Activated T-helper 1 cell treated with Interleukin-2 at 50 U/mL for 16 hours (primary cell): ENCODE measurements at regions not wholly inside any gene's neighbourhood (a gene's known extent, or its start where the extent isn't known, plus 50 kb on each side); places are given as distances from the start of the nearest gene placed in this dataset.

Source experiments
- DNase-seq: peaks from one replicate; pipeline ENCODE4 v3.0.0-alpha.2; 2020; ENCODE audit warnings: low read depth

DNA sequence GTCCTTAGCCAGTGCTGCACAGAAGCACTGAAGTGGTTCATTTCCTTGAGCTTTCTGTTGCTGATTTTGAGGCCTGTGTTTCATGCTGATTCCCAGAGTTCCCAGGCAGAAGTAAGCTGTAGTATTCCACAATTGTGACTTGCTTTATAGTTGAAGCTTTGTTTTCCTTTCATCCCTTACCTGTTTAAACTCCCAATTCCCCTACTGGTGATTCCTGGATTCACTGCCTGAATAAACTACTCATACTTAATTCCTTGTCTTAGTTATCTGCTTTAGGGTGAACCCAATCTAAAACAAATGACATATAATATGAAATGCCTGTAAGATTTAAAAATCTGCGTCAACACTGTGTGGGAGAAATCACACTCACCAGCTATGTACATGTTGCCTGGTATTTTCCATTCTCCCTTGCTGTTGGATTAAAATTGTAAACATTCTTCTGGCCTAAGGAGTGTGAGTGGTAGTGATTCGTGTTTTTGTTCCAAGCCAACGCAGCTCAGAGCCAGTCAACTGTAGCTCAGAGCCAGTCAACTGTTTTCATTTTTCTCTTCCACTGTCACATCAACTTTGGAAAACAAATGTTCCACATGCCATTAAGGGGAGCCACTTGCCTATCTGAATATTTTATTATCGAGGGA, 879.4 kb downstream of the MRPL39 start:
- no peak for DNase-seq

DNA sequence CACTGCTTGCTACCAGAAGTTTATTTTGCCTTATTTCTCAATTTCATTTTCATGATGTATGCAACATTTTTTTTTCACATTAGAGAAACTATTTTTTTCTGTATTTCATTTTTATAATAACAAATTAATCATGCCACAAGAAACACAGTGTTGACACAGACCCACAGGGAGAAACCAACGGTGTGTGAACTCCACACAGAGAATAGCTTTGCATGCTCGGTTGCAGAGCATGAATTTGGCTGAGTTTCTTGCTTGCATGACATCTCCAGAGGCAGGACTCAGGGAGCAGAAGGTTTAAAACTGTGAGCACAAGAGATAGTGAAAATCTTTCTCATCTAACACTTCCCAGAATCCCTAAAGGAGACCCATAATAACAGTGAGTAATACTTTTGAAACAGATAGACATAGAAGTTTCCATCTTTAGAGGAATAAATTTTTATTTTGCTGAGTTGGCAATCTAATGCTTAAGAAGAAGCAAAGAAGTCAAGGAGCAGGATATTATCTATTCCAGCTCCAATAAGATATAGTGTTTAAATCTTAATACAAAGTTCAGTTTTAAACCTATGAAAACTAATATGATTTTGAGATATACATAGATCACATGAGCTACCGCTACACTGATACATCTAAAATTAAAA, 890.9 kb downstream of the MRPL39 start:
- no peak for DNase-seq

DNA sequence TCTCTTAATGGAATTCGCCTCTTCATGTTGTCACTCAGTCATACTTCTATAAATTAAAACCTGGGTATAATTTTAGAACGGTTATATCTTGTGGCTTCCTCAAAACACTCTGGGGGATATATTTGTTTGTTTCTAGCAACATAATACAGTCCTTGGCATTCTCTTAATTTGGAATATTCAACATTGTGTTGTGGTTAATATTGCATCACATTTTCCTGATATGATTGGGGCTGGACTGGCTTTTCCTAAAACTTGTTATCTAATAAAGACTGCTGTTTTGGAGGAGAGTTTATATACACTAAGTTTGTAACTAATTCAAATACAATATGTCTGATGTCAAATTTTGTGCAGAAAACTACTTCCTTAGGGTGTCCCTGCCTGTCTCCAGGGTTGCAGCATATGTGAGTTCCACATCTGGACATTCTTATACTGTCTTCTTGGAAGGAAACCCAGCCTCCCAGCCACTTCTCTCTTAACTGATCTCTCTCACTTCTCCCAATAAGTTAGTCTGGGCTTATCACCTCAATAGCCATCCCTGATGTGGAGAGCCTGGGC, 892.6 kb downstream of the MRPL39 start:
- no peak for DNase-seq

DNA sequence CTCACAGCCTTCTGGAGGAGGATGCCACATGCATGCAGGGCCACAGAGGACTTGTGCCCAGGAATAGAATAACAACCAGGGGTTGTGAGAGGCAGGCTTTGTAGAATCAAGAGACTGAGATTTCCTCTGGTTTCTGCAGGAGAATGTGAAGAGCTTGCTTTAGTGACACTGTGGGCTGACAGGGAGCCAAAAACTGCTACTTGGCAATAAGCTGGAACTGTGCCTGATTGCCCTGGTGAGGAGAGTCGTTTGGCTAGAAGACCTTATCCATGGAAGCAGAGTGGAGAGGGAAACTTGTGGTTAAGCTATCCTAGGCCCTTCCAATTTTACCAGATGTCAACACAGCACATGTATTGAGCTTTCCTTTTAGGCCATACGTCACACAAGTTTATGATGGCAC, 902.1 kb downstream of the MRPL39 start:
- no peak for DNase-seq

DNA sequence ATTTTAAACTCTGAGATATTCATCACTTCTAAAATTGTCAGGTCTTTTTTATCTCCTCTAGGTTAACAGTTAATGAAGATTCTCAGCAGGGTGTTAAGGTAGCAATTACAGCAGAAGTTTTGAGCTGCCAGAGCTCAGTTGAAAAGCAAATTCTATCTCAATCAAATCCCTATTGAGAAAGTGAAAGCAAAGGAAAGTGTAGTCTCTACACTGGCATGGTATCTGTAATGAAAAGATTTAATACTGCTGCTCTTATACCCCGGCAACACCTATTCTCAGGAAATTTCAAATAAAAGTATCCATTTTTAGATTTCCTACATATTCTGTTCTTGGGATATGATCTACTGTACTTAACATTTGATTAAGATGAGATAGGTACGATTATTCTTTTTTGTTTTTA, 913.5 kb downstream of the MRPL39 start:
- no peak for DNase-seq

DNA sequence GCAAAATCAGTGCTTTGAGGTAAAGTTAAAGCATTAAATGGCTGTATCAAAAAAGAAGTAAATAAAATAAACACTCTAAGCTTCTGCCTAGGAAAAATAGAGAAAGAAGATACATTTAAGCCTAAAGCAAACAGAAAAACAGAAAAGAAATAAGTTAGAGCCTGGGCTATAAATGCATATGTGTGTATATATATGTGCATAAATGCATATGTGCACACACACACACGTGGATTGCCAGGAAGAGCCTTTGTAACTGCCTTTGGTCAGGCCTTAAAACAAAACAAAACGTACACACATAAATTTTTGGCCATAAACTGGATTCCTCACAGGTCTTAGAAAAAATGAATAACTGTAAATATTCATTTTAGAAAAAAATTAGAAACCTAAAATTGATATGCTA, 925.8 kb downstream of the MRPL39 start:
- no peak for DNase-seq

DNA sequence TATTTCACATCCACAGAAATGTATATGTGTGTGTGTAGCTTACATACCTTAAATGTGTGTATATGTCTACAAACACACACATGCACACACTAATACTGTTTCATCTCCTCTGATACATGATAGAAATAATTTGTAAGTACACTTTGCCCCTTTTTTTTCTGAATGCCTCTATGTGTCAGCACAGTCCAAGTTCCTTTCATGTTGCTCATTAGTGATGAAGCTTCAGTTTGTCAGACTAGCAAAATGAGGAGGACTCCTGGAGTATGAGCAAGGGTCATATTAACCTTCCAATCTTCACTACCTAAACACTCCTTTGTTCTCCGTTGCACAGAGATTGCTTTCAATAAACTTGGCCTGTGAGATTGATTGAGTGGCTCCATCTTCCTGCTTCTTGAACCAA, 935.4 kb downstream of the MRPL39 start:
- no peak for DNase-seq

DNA sequence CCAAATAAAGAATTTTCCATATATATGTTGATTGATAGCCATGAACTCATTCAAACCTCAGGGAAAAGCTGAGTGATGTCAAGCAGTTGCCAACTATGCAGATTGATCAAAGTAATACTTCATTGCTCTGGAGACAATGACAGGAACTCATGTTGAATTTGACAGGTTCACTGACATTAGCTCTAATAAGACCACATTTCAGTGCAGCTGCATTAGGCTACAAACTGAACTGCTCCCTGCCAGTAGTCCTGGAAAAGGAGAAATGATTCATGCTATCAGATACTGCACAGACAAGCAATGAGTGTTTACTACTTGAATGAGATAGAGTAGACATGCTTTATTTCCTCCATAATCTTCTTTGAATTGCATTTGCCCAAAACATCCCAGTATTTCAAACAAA, 948.4 kb downstream of the MRPL39 start:
- DNase-seq: no peak

DNA sequence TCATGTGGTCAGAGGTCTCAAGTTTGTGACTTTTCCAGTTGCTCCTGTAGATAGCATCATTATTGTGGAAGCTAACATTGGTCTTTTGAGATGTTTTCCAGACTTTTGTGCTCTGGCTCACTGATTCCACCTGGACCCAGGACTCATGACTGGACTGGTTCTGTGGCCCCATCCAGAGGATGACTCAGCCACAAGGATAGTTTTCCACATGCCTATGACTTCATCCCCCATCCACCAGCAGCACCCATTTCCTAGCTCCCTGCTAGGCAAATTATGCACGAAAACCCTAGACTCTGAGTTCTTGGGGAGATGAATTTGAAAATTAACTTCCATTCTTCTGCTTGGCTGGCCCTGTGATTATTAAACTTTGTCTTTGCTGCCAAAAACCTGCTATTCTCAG, 949.3 kb downstream of the MRPL39 start:
- DNase-seq: no peak

DNA sequence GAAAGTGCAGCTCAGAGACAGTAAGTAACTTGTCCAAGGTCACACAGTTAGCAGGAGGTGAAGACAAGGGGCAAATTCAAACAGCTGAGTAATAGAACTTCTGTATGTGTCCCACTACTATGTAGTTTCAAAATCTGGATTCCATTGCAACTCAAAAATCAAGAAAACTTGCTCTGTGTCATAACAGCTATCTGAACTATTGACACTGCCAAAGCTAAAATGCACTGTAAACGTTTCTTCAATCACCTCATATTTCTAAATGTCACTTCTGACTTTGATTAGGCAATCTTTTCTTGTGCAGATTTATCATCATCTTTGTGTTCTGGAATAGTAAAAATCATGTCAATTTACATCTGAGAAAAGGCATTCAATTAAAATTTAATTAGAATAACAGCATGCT, 957.6 kb downstream of the MRPL39 start:
- no peak for DNase-seq

DNA sequence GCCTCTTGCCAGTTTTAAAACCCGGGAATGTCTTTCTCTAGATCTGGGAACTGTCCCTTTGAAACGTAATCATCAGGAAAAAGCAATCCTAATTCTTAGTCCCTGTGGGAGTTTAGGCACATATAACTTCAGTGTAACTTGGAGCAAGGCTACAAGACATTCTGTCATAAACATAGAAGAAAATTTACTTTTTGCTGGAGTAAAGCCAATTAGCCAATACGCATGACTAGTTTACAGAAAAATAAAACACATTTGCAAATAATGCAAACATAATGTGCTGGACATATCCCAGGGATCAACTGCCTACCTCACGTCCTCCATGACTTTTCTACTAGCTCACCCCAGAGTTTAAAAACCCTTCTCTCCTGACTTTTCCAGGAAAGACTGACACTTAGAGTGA, 970.6 kb downstream of the MRPL39 start:
- DNase-seq: no peak

DNA sequence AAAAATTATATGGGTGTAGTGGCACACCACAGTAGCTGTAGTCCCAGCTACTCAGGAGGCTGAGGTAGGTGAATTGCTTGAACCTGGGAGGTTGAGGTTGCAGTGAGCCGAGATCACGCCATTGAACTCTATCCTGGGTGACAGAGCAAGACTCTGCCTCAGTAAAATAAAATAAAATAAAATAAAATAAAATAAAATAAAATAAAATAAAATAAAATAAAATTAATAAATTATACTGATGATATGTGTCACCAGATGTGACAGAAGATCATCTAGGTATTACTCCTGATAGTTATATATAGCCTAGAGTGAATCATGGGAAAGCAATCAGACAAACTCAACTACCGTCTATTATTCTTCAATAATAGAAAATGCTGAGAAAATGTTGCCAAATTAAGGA, 972.5 kb downstream of the MRPL39 start:
- no peak for DNase-seq

DNA sequence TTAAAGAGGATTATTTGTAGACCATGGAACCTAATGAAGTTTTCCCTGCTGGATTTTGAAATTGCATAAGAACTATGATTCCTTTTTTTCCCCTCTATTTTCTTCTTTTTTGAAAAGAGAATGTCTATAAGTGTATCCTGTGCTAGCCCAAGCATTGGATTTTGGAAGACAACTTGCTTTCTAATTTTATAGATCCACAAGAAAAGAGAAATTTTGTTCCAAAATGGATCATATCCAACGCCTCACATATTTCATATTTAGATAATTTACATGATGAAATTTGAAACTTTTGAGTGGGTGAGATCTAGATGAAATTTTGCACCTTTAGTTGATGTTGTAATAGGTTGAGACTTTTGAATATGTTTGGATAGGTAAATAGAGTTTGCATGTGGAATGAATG, 978.7 kb downstream of the MRPL39 start:
- no peak for DNase-seq

DNA sequence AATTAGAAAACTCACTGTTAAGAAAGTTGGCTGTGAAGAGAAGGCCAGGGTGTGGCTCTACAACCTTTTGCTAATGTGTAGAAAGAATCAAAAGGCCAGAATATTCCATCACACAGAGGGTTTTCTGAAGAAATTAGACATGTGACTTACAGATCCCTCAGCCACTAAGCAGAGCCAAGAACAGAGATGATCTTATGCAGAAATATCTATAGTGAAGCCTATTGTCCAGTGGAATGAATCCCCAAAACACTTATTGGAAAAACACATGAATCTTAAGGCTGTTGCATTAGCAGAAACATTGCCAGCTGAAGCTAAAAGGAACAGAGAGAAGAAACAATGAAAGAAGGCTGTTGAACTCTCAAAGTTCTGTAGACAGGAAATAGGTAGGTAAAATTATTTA, 979.2 kb downstream of the MRPL39 start:
- no peak for DNase-seq

DNA sequence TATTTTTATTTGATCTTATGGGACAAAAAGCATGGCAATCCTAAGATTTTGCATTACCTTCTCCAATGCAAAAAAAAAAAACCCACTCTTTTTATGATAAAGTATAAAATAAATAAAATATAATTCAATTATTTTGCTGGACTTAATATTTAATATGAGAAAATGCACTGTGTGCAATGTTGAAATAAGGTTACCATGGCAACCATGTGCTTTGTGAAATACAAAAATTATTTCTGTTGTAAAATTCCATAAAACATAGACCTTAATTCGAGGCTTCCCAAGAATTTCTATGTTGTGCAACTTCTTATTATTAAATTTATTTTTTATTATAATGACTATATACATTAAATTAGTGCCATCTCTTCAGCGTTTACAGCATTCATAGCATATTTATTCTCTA, 989.5 kb downstream of the MRPL39 start:
- DNase-seq: no peak

DNA sequence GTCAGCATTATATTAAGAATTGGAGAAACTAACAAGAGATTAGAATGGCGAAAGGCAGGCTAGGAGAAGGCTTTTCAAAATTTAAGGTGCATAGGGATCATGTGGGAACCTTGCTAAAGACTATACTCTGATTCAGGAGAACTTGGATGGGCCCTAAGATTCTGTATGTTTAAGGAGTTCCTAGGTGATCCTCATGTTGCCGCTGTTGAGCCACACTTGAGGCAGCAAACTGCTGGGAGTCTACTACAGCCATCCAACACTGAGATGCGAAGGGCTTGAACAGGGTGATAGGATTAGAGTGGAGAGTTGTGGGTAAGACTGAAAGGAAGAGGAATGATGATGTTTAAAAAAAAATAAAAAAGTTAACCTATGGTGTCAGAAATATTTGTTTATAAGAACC, 1013.2 kb downstream of the MRPL39 start:
- DNase-seq: no peak

DNA sequence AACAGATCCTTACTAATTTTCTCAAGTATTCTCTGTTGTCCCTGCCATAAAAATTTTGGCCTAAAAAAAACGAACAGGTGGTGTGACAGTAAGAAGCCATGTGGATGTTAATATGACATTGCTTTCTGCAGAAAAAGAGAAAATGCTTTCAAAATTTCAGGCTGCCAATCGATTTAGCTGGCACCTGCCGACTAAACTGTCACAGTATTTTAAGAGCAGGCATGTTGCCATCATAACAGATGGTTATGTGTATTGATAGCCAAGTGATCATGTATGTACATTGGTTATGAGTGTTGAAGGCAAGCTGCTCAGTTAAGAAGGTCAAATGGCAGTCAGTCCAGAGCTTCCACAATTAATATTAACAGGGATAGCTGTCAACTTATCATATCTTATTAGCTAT, 1017.0 kb downstream of the MRPL39 start:
- DNase-seq: no peak

DNA sequence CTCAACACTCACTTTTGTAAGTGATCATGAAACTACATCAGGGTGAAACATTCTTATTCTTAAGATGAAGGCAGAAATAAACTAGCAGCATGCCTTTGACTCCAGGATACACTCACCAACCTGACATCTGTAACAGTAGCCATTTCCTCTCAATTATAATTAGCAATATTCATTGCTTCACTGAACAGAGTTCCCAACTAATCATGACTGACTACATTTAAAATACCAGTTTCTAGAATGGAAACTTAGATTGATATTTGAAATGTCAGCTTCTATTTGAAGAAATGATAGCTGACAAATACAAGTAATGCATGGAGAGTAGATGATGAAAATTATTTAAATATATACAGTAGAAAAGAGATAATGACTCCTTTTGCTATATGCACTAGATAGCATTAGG, 1023.8 kb downstream of the MRPL39 start:
- DNase-seq: no peak

DNA sequence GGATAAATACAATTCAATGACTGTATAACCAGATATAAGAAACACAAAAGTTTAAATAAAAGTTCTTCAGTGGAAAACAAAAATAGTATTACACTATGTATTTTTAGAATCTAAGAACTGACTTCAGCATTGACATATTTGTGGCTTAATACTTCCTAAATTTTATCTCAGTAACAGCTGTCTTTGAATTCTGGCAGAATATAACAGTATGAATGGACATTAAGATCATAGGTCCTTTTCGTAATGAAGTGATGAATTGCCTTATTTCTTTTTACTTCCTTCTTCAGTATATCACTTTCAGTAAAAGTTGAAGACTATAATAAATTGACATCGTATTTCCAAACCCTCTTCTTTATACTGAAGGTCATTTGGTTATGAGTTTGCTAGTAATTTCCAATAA, 1030.0 kb downstream of the MRPL39 start:
- DNase-seq: no peak

DNA sequence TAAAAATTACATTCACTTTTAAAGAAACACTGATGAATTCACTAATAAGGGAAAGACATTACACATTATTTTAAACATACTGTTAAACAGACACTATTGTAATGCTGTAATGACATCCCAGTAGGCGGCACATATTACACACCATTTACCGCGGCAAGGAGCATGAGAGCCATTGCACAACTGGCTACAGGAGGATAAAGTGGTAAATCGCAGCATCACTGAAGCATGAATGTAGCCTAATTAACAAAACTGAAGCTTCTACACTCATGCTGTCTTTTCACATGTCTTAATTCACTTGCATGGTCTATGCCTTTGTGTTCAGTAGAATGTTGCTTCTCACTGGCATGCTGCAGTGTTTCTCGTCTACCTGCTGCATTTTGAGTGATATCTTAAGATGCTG, 1046.0 kb downstream of the MRPL39 start:
- DNase-seq: no peak

DNA sequence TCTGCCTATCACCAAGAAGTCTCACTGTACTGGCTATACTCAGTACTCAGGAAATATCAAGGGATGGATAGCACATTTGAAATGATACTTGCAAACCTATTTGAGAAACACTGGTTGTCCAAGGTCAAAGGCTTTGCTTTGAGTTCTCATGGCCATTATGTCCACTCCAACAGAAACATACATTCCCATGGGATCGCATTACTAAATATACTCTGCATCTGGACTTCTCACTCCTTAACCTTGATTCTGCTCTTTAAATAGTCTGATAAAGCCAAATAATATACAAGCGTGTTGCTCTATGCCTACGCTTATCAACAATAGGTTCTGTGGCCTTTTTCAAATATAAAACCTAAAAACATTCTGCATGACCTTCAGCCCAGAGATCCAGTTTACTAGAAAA, 1054.8 kb downstream of the MRPL39 start:
- DNase-seq: no peak

DNA sequence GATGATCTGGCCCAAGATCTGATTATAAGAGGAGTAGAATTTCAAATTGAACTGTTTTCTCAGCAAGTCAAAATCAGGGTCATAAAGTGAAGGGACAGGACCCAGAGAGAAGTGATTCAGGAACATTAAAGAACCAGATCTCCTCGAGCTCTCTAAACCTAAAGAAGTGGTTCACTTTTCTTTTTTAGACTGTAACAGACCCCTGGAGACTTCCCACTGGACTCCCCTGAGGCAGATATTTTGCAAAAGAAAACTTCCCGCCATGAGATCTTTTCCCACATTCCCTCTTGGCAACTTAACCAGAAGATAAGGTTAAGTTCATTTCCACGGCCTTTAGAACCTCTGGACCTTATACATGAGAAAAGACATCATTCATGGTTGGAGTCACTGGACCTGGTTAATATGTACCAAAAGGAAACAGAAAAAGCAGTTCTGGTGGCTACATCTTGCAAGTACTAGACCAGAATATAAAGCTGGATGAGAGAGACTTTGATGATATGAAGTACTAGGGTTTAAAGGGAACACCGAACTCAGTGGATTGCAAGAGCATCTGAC, 1061.4 kb downstream of the MRPL39 start:
- no peak for DNase-seq

DNA sequence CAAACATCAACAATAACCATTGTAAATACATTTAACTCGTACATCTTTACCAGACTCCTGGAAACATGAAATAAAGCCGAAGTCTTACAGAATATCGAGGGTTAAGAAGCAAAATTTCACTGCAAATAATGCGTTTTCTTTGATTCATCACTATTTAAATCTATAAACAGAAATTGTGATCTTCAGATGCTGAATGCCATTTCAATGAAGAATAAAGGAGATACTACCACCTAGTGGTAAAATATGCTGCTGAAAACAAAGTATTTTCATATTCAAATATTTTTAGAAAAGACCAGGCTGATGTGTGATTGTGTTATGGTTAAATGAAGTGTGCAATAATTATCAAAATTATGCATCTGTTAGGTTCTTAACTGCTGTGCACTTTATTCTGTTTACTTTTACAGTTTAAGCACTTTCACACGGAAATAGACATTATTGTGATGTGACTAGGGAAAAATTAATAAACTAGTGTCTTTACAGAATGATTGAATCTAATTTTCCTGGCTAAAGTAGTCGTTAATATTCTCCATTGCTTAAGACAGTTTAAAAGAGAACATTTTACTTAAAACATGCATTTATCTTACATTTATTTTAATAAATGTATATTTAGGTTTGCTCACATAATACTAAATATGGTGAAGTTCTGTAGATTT, 1093.1 kb downstream of the MRPL39 start:
- no peak for DNase-seq
